Peyer's patch (tissue), 4 donors: ENCODE measurements at regions not wholly inside any gene's neighbourhood (a gene's known extent, or its start where the extent isn't known, plus 50 kb on each side); places are given as distances from the start of the nearest gene placed in this dataset.

ENCODE experiments used
- DNase-seq, 3 donors: peaks; one replicate each; pipeline ENCODE4 v3.0.0-alpha.2; 2017 to 2019
- H3K27ac ChIP-seq, 4 donors: fragments of 200-600 bp; sonication (generic); one replicate each; pipeline ENCODE4 v1.5.1; 2016 to 2019
- H3K27me3 ChIP-seq, 2 donors: fragments of 200-600 bp; sonication (generic); one replicate each; pipeline ENCODE4 v1.5.1; 2019
- H3K36me3 ChIP-seq, 3 donors: fragments of 200-600 bp; sonication (generic); one replicate each; pipeline ENCODE4 v1.5.1; 2016 to 2019
- H3K4me1 ChIP-seq, 4 donors: fragments of 200-600 bp; sonication (generic); one replicate each; pipeline ENCODE4 v1.5.1; 2016 to 2019
- H3K4me3 ChIP-seq, 4 donors: fragments of 200-600 bp; sonication (generic); 1 replicate in 3 of 4; 2 replicates in 1 of 4; pipeline ENCODE4 v1.5.1; 2016 to 2019; ENCODE audit warnings: mild to moderate bottlenecking in 1 of 4
- H3K9me3 ChIP-seq, 4 donors: fragments of 200-600 bp; sonication (generic); one replicate each; pipeline ENCODE4 v1.5.1; 2016 to 2019; ENCODE audit warnings: mild to moderate bottlenecking in 1 of 4
- POLR2A ChIP-seq, 2 donors: fragments of 450-650 bp; IDR thresholded peaks; one replicate each; pipeline ENCODE4 v1.5.1; 2017; ENCODE audit warnings: antibody characterized with exemption in 2 of 2, mild to moderate bottlenecking in 2 of 2, moderate library complexity in 2 of 2
- TF ChIP-seq, protein P1 (sequence below), 6 experiments: fragments of 450-650 bp in 4 of 6; fragments of 200-600 bp in 2 of 6; sonication (generic) in 1 of 6; IDR thresholded peaks; one replicate each; pipeline ENCODE4 v1.5.1; 2017 to 2019; ENCODE audit warnings: antibody characterized with exemption in 6 of 6, mild to moderate bottlenecking in 3 of 6, moderate library complexity in 1 of 6

DNA sequence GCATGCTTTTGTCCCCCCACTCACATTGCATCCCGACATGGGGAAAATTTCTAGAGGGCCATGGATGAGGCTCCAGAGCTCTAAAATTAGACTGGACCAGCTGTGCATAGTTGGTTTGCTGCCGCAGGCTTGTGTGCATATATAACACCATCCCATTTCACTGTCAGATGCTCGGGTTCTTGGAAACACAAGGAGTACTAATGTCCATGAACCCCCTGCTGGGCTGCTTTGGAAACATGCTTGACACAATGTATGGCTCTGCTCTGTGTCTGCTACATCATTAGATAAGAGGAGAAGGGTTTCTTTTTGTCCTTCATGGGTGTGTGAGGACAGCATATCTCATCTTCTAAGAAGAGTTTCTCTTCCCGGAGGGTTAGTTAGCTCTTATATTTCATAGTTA lies 292.1 kb upstream of the RORB start:
- no peaks in the 10 kb centered on the region for H3K4me1 ChIP-seq
- TF ChIP-seq, protein P1, sequence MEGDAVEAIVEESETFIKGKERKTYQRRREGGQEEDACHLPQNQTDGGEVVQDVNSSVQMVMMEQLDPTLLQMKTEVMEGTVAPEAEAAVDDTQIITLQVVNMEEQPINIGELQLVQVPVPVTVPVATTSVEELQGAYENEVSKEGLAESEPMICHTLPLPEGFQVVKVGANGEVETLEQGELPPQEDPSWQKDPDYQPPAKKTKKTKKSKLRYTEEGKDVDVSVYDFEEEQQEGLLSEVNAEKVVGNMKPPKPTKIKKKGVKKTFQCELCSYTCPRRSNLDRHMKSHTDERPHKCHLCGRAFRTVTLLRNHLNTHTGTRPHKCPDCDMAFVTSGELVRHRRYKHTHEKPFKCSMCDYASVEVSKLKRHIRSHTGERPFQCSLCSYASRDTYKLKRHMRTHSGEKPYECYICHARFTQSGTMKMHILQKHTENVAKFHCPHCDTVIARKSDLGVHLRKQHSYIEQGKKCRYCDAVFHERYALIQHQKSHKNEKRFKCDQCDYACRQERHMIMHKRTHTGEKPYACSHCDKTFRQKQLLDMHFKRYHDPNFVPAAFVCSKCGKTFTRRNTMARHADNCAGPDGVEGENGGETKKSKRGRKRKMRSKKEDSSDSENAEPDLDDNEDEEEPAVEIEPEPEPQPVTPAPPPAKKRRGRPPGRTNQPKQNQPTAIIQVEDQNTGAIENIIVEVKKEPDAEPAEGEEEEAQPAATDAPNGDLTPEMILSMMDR (IDR thresholded peaks at IDR 0.05) = no peak
- TF ChIP-seq POLR2A (IDR thresholded peaks at IDR 0.05) = no peak
- no peaks in the 10 kb centered on the region for H3K9me3 ChIP-seq
- no peaks in the 10 kb centered on the region for H3K27me3 ChIP-seq
- no peak for DNase-seq
- no peaks in the 10 kb centered on the region for H3K36me3 ChIP-seq
- H3K4me3 ChIP-seq = no peak overlapping the region
- no peak overlapping the region for H3K27ac ChIP-seq

DNA sequence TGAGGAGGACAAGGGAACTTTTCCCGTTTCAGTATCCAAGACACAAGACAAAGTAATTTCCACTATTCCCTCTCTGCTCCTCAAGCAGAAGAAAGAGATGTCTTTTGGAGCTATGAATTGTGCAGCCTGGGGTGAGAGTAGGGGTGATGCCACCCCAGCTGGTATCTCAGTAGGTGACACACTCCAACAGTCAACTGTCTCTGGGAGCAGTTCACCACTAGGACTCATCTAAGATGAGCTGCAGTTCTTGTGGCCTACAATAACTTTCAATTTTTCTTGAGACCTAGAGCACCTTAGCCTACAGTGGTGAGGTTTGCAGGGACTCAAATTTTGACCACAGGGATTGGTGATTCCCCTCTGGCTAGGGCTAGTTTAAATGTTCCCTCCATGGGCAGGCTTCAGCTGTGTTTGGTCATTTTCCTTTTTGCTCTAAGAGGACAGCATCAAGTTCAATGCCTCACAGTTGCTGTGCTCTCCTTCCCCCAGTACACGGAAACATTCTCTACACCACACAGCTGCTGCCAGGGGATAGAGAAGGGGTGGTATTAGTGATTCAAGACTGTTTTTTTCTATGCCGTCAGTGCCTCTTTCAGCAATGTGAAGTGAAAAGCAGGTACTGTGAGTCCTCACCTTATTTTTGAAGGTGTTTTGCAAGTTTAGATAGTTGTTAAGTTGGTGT lies 278.6 kb upstream of the RORB start:
- H3K27me3 ChIP-seq = no peaks in the 10 kb centered on the region
- H3K27ac ChIP-seq = no peak overlapping the region
- TF ChIP-seq POLR2A (IDR thresholded peaks at IDR 0.05) = no peak
- TF ChIP-seq, protein P1 (IDR thresholded peaks at IDR 0.05) = no peak
- H3K4me1 ChIP-seq = no peaks in the 10 kb centered on the region
- no peak for DNase-seq
- H3K36me3 ChIP-seq = no peaks in the 10 kb centered on the region
- H3K9me3 ChIP-seq = no peaks in the 10 kb centered on the region
- H3K4me3 ChIP-seq = no peak overlapping the region

DNA sequence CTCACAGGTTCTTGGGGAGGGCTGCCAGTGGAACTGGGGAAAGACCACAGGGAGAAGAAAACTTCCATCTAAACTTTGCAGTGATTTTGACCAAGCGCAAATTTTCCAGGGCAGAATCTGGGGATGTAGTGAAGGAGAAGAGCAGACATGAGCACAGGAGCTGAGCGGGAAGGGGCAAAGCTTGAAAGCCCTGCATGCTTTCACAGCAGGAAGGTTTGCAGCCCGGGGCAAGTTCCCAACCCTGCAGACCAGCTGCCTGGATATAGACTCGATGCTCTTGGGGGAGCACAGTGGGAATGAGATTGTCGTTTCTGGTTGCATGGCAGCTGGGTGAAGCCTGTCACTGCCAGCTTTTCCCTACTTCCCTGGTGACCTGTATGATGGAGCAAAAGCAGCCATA lies 276.8 kb upstream of the RORB start:
- Histone ChIP-seq H3K36me3 (no peaks in the 10 kb centered on the region), H3K9me3 (no peaks in the 10 kb centered on the region), H3K4me1 (no peaks in the 10 kb centered on the region), H3K4me3 (no peak overlapping the region), H3K27me3 (no peaks in the 10 kb centered on the region), H3K27ac (no peak overlapping the region)
- no peak for TF ChIP-seq POLR2A (IDR thresholded peaks at IDR 0.05)
- TF ChIP-seq, protein P1 (IDR thresholded peaks at IDR 0.05) = no peak
- no peak for DNase-seq

DNA sequence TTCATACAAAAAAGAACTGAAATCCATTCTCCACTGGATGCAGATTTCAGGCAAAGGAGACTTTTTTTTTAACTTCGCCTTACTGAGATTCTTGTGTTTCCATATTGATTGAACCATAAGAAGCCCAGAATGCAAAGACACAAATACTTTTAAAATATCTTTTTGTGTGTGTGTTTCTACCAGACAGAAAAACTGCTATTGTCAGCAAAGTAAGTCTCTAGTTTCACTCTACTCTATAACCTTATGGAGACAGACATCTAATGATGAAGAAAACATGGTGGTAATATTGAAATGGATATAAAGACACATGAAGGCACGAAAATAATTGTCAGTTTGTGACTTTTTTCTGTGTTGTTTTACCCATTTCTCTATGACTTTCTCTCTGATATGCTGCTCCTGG lies 260.3 kb upstream of the RORB start:
- TF ChIP-seq POLR2A (IDR thresholded peaks at IDR 0.05) = no peak
- TF ChIP-seq, protein P1 (IDR thresholded peaks at IDR 0.05) = no peak
- Histone ChIP-seq H3K4me1 (no peaks in the 10 kb centered on the region), H3K9me3 (no peaks in the 10 kb centered on the region), H3K27ac (no peak overlapping the region), H3K36me3 (no peaks in the 10 kb centered on the region), H3K4me3 (no peak overlapping the region), H3K27me3 (no peaks in the 10 kb centered on the region)
- no peak for DNase-seq

DNA sequence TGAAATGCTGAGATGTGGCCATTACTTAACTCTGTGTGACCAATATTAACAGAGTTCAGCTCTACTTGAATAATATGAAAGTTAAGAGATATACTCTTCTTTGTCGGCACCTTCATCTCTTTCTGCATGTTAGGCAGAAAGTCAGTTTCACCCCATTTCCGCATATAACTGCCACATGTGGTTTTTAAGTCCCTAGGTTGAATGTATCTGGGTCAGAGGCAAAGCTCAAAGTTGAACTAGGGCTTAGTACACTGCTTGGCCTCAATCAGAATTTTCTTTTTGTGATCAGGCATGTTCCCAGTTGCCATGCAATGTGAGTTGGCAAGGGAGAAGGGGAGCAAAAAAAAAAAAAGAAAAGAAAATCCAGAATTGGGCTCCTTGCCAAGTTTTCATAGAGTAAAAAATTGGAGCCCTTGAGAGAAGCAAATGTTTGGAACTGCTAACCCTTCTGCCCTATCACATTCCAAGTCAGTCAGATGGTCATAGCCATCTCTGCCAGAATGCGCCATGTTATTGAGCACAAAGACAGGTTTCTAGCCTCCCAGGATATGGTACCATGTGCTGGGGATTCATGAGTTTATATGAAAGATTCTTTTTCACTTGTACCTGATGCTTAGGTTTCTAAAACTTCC lies 251.2 kb upstream of the RORB start:
- H3K36me3 ChIP-seq = no peaks in the 10 kb centered on the region
- H3K27ac ChIP-seq = no peak overlapping the region
- H3K4me1 ChIP-seq = no peaks in the 10 kb centered on the region
- H3K4me3 ChIP-seq = no peak overlapping the region
- no peak for TF ChIP-seq POLR2A (IDR thresholded peaks at IDR 0.05)
- TF ChIP-seq, protein P1 (IDR thresholded peaks at IDR 0.05) = no peak
- DNase-seq = no peak
- H3K9me3 ChIP-seq = no peaks in the 10 kb centered on the region
- no peaks in the 10 kb centered on the region for H3K27me3 ChIP-seq
